SU-DHL-6 (cell line): ENCODE measurements at regions not wholly inside any gene's neighbourhood (a gene's known extent, or its start where the extent isn't known, plus 50 kb on each side); places are given as distances from the start of the nearest gene placed in this dataset.
A peak's percentile ranks its signal among the peaks of the same experiment; 100 is the strongest.
"Not testable (repeated sequence)": the region's sequence is repeated elsewhere in the genome, so short reads cannot be mapped to it uniquely, and the experiment has no call there.

ENCODE experiments used
- H2AFZ ChIP-seq: fragments of 200-600 bp; sonication (generic); 2 replicates; pipeline ENCODE4 v1.6.1; 2014; ENCODE audit warnings: low read depth, mild to moderate bottlenecking, moderate library complexity, mixed read lengths, antibody characterized with exemption, low read length; ENCODE audit not compliant: severe bottlenecking
- H3F3A ChIP-seq: fragments of 200-600 bp; shearing (Covaris generic); 2 replicates; pipeline ENCODE4 v1.6.0; 2016; ENCODE audit warnings: antibody characterized with exemption, mild to moderate bottlenecking; ENCODE audit not compliant: insufficient read depth
- H3K27ac ChIP-seq: fragments of 200-600 bp; sonication (generic); 2 replicates; pipeline ENCODE4 v1.5.1; 2016; ENCODE audit warnings: low read depth, mild to moderate bottlenecking, low read length, moderate library complexity, mixed read lengths
- H3K27me3 ChIP-seq: fragments of 200-600 bp; sonication (generic), shearing (Covaris generic); 2 replicates; pipeline ENCODE4 v1.6.0; 2014; ENCODE audit warnings: mild to moderate bottlenecking, low read length
- H3K36me3 ChIP-seq: fragments of 200-600 bp; sonication (generic); 2 replicates; pipeline ENCODE4 v1.6.1; 2014; ENCODE audit warnings: mild to moderate bottlenecking, low read length, mixed read lengths
- H3K4me2 ChIP-seq: fragments of 300-600, 200-600 bp; shearing (Covaris generic), sonication (generic); 2 replicates; pipeline ENCODE4 v1.6.0; 2014; ENCODE audit warnings: low read length, low read depth, mild to moderate bottlenecking; ENCODE audit not compliant: poor library complexity, severe bottlenecking
- H3K4me3 ChIP-seq: fragments of 200-600 bp; sonication (generic); 2 replicates; pipeline ENCODE4 v1.5.1; 2014; ENCODE audit warnings: antibody characterized with exemption, low read length, mild to moderate bottlenecking, mixed read lengths; ENCODE audit not compliant: insufficient read depth, poor library complexity, severe bottlenecking
- H3K79me2 ChIP-seq: fragments of 200-600 bp; sonication (generic); 2 replicates; pipeline ENCODE4 v1.6.1; 2014; ENCODE audit warnings: mild to moderate bottlenecking, low read length, moderate library complexity; ENCODE audit not compliant: insufficient read depth
- H3K9ac ChIP-seq: fragments of 200-600 bp; sonication (generic); 2 replicates; pipeline ENCODE4 v1.7.0; 2014; ENCODE audit warnings: mild to moderate bottlenecking, low read length
- H3K9me2 ChIP-seq: fragments of 200-600 bp; sonication (generic); replicated peaks from 2 replicates; pipeline ENCODE4 v1.6.1; 2014; ENCODE audit warnings: low read length; ENCODE audit not compliant: insufficient read depth
- H3K9me3 ChIP-seq: fragments of 200-600 bp; sonication (generic); 2 replicates; pipeline ENCODE4 v1.6.1; 2014; ENCODE audit warnings: low read length, mixed read lengths; ENCODE audit not compliant: insufficient read depth
- H4K20me1 ChIP-seq: fragments of 200-600 bp; sonication (generic); 2 replicates; pipeline ENCODE4 v1.6.1; 2014; ENCODE audit warnings: low read depth, mild to moderate bottlenecking, antibody characterized with exemption, low read length, moderate library complexity, mixed read lengths
- EZH2phosphoT487 ChIP-seq: fragments of 200-600 bp; sonication (generic), shearing (Covaris generic); conservative IDR thresholded peaks from 2 replicates; pipeline ENCODE4 v1.6.1; 2018; ENCODE audit warnings: mild to moderate bottlenecking, antibody characterized with exemption, low read length, moderate library complexity, mixed read lengths
- TF ChIP-seq, protein P1 (sequence below): fragments of 200-600 bp; sonication (generic); IDR thresholded peaks from one replicate; pipeline ENCODE4 v1.5.1; 2017; ENCODE audit warnings: antibody characterized with exemption, mild to moderate bottlenecking, low read length, moderate library complexity; ENCODE audit not compliant: insufficient read depth, poor library complexity, severe bottlenecking

DNA sequence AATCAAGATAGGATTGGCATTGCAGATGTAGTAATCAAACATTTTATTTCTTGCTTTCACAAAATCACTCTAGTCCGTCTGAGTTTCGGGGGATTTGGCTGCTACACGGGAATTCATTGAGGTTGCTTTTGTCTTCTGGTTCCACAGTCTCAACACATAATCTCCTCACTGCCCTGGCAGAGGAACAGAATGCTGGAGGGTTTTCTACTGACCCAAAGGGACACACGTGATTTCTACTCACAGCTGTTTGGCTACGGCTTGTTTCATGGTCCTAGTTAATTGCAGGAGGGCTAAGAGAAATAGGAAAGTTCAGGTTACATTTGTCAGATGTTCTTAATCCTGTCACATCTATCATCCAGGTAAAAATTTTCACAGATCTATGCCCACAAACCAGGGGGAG, 1811.6 kb downstream of the ARAP2 start:
- no peak overlapping the region for H3K4me3 ChIP-seq
- H3K4me2 ChIP-seq, result no peak overlapping the region
- H2AFZ ChIP-seq, result no peak overlapping the region
- no peaks in the 10 kb centered on the region for H3K79me2 ChIP-seq
- no peak overlapping the region for H3K27ac ChIP-seq
- H3K27me3 ChIP-seq, result no peaks in the 10 kb centered on the region
- H3K36me3 ChIP-seq, result no peaks in the 10 kb centered on the region
- TF ChIP-seq, protein P1, sequence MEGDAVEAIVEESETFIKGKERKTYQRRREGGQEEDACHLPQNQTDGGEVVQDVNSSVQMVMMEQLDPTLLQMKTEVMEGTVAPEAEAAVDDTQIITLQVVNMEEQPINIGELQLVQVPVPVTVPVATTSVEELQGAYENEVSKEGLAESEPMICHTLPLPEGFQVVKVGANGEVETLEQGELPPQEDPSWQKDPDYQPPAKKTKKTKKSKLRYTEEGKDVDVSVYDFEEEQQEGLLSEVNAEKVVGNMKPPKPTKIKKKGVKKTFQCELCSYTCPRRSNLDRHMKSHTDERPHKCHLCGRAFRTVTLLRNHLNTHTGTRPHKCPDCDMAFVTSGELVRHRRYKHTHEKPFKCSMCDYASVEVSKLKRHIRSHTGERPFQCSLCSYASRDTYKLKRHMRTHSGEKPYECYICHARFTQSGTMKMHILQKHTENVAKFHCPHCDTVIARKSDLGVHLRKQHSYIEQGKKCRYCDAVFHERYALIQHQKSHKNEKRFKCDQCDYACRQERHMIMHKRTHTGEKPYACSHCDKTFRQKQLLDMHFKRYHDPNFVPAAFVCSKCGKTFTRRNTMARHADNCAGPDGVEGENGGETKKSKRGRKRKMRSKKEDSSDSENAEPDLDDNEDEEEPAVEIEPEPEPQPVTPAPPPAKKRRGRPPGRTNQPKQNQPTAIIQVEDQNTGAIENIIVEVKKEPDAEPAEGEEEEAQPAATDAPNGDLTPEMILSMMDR, result no peak
- TF ChIP-seq EZH2phosphoT487, result no peak
- H3F3A ChIP-seq, result no peaks in the 10 kb centered on the region
- H3K9ac ChIP-seq, result no peak overlapping the region
- no peaks in the 10 kb centered on the region for H3K9me2 ChIP-seq
- no peaks in the 10 kb centered on the region for H4K20me1 ChIP-seq
- no peaks in the 10 kb centered on the region for H3K9me3 ChIP-seq

DNA sequence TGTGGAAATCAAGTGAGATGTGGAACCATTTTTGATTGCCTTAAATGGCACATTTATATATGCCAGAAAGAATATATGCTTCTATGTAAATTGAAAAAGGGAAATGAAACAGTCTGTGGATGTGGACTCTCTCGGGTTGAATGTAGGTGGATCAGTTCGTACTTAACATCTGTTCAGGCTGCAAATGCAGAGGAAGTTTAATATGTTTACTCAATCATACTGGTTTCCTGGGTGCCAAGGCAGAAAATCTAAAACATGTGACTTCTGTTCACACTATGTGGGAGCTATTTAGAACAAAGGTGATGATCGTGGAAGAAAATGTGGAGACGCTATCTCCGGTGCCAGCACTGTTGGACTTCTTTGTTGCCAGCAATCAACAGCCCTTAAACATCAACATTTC, 1809.9 kb downstream of the ARAP2 start:
- Histone ChIP-seq H3K4me2 (peak overlapping the region; percentile 12), H2AFZ (peak overlapping the region; percentile 57)
- H3K36me3 ChIP-seq, H3K9me3 ChIP-seq, H3K27ac ChIP-seq, H3K9ac ChIP-seq, H3K79me2 ChIP-seq, H3F3A ChIP-seq, H4K20me1 ChIP-seq, H3K27me3 ChIP-seq, H3K4me3 ChIP-seq, H3K9me2 ChIP-seq: not testable (repeated sequence)

DNA sequence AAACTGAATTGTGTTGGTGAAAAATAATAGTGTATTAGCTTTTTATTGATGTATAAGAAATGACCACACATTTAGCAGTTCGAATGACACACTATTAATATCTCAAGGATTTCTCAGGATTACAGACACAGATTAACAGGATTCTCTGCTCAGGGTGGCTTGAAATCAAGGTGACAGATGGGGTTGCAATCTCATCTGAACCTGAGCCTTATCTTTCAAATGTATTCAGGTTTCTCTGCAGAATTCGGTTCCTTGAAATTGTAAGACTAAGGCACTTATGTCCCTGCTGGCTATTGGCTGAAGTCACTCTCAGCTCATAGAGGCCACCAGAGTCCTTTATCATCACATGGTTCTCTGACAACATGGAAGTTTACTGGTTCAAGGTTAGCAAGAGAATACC, 1780.1 kb downstream of the ARAP2 start:
- Histone ChIP-seq H3F3A (no peaks in the 10 kb centered on the region), H3K36me3 (no peaks in the 10 kb centered on the region; the same call in 1 of the 2 replicates), H3K79me2 (no peaks in the 10 kb centered on the region)

DNA sequence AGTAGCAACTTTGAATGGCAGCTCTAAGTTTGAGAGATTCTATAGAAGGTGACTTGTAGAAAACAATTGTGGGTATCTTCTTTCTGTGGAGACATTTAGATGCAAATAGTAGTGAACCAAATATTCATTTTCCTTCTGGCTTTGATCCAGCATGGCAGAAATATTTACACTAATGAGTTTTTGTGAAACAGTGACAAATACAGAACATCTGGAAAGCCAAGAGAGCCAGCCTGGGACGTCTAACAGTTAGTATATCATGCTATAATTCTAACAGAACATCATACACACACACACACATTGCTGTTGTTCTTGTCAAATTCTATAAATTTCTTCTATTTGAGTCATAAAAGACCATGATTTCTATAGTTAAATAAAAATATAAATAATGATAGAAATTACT, 1777.9 kb downstream of the ARAP2 start:
- no peak overlapping the region for H3K27ac ChIP-seq
- no peak for TF ChIP-seq EZH2phosphoT487
- TF ChIP-seq, protein P1, result no peak
- peaks cover 3% of the 10 kb centered on the region; the same call in 1 of the 2 replicates for H3K9me3 ChIP-seq
- H3K4me3 ChIP-seq, result no peak overlapping the region
- no peaks in the 10 kb centered on the region for H4K20me1 ChIP-seq
- no peaks in the 10 kb centered on the region for H3K27me3 ChIP-seq
- no peak overlapping the region for H3K9ac ChIP-seq
- H3K4me2 ChIP-seq, result no peak overlapping the region
- H3K36me3 ChIP-seq, result no peaks in the 10 kb centered on the region; the same call in 1 of the 2 replicates
- H3K9me2 ChIP-seq, result no peaks in the 10 kb centered on the region
- H3F3A ChIP-seq, result no peaks in the 10 kb centered on the region
- H3K79me2 ChIP-seq, result no peaks in the 10 kb centered on the region
- peak overlapping the region; percentile 74 for H2AFZ ChIP-seq

More for the DNA sequence above, 1780.1 kb downstream of the ARAP2 start:
- Histone ChIP-seq H3K9me2 (no peaks in the 10 kb centered on the region), H3K9me3 (peaks cover 3% of the 10 kb centered on the region; the same call in 1 of the 2 replicates), H3K4me2 (no peak overlapping the region), H3K4me3 (no peak overlapping the region), H4K20me1 (no peaks in the 10 kb centered on the region), H3K9ac (no peak overlapping the region), H3K27me3 (no peaks in the 10 kb centered on the region), H3K27ac (no peak overlapping the region), H2AFZ (no peak overlapping the region)
- TF ChIP-seq, protein P1, result no peak
- no peak for TF ChIP-seq EZH2phosphoT487
